Suppressor macrophage (primary cell): ENCODE measurements at regions not wholly inside any gene's neighbourhood (a gene's known extent, or its start where the extent isn't known, plus 50 kb on each side); places are given as distances from the start of the nearest gene placed in this dataset.

Experiments used
- DNase-seq, 4 experiments: peaks; one replicate each; pipeline ENCODE4 v3.0.0-alpha.2; 2020 to 2022

DNA sequence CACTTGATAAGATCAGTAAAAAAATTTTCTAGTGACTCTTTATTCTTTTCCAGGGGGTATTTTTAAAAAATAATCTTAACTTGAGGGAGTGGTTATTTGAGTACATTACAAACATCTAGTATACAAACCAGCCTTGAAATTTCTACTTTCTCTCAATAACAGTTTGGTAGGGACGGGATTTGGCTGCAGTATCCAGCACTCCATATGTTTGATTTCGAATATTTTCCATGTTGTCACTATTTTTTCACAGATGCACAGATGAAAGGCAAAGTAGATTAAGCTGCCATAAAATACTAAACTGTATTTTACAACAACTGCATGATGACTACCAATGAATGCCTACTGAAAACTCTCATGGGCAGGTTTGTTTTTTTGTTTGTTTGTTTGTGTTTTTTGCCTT lies 225.0 kb downstream of the COX7B2 start:
- DNase-seq: no peak

- DNase-seq: no peak
These were observed 232.7 kb downstream of the COX7B2 start for GRCh38 chr4:46676364-46676763.

GRCh38 chr4:46674326-46674725 lies 234.7 kb downstream of the COX7B2 start:
- DNase-seq: no peak

DNA sequence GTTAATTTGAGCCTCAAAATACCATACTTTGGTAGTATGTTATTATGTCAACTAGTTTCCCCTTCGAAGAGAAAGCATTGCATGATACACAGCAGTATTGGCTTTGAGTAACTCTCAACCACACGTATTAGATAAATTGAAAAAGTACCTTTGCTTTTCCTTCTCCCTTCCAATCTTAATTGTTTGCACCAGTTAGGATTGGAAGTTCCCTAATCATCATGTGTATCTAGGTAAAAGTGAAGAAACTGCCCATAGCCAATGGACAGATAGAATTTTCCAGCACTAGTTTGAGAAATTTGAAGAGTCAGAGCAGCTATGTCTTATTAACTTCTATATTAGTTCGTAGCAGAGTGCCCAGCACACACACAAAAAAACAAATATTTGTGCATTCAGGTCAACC lies 241.3 kb downstream of the COX7B2 start:
- no peak for DNase-seq

DNA sequence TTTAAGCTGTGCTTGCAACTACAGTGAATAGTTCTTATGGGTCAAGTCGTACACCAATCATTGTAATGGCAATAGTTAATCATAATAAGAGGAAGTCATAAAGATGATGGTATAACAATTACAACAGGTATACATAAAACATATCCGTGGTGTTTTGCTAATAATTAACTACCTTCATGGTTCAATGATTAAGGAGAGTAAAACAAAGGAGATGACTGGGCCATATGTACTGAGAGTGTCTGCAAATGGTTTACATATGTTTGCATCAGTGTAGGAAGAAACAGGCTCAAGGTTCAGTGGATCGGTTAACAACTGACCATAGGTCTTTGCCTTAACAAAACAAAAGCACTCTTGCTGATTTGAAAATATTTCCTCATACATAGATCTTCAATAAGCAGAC lies 253.0 kb downstream of the COX7B2 start:
- no peak for DNase-seq

GRCh38 chr4:46653842-46654241 lies 255.2 kb downstream of the COX7B2 start:
- no peak for DNase-seq

DNA sequence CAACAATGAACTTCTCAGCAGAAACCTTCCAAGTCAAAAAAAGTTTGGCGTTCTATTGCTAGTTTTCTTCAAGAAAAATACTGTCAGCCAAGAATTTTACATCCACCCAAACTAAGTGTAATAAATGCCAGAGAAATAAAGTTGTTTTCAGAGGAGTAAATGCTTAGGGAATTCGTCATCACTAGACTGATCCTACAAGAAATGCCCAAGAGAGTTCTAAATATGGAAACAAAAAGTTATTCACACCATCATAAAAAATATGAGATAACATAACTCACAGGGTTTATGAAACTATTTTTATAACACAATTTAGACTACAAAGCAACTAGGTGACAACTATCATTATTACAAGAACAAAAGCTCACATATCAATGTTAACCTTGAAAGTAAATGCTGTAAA lies 259.5 kb upstream of the GABRA2 start:
- DNase-seq: no peak

DNA sequence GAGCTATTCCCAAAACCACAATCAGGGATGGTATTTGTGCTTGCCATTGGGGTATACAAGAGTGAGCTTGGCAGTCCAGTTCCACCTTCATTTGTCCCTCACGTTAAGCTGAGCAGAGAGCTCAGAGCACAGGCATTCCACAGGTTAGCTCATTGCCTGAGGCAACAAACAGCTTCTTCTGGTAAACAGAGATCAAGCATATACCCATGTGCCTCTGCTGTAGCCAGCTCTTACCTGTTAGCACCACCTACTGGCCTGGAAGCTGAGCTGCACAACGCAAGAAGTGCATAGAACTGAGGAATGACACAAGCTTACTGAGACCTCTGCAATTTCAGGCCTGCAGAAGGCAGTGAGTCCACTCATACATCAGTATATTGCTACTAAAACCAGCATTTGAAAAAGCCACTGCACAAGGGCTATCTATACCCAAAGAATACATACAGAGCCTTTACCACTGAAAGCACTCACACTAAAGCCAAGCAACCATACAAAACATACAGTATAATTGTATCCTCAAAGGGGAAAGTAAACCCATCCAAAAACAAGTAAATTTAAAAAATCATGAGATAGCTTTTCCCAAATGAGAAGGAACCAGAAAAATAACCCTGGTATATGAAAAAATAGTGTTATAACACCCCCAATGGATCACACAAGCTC lies 258.3 kb upstream of the GABRA2 start:
- DNase-seq: peak; percentile 2 to 17 (median 8)

DNA sequence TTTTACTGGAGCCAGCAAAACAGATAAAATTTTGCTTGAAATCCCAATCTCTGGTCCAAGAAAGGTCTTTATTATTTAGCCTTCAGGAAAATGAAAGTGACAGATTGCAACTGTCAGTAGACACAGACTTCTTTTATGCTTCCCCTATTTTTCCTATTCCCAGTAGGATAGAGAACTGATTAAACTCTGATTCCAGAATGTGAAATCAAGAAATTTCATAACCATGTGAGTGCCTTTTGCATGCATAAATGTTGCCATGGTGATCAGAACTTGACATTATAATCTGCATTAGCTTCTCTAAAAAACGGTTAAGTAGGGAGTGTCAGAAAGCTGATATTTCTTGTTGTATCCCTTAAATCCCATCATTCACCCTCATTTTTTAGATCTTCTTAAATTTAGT lies 255.2 kb upstream of the GABRA2 start:
- no peak for DNase-seq
